CD14-positive monocyte (primary cell): ENCODE measurements at regions not wholly inside any gene's neighbourhood (a gene's known extent, or its start where the extent isn't known, plus 50 kb on each side); places are given as distances from the start of the nearest gene placed in this dataset.

ENCODE experiments used
- DNase-seq, 3 donors: peaks; one replicate each; pipeline ENCODE4 v3.0.0-alpha.2; 2011 to 2022
- H2AFZ ChIP-seq: 2 replicates; pipeline ENCODE4 v1.6.0; 2012; ENCODE audit warnings: mild to moderate bottlenecking, low read depth, low read length, inconsistent platforms; ENCODE audit not compliant: insufficient read depth, poor library complexity, severe bottlenecking
- H3K27ac ChIP-seq, 2 donors: 1 replicate in 1 of 2; 2 replicates in 1 of 2; pipeline ENCODE4 v1.5.1; 2012 to 2013; ENCODE audit warnings: low read length in 2 of 2, control low read depth in 1 of 2, inconsistent platforms in 1 of 2, low read depth in 1 of 2, mild to moderate bottlenecking in 1 of 2
- H3K27me3 ChIP-seq, 2 donors: one replicate each; pipeline versions ENCODE4 v1.6.0 to v1.6.1; 2011 to 2013; ENCODE audit warnings: low read length in 2 of 2; ENCODE audit not compliant: control insufficient read depth in 2 of 2, insufficient read depth in 2 of 2
- H3K36me3 ChIP-seq, 2 donors: replicated peaks in 1 of 2; 1 replicate in 1 of 2; 2 replicates in 1 of 2; pipeline versions ENCODE4 v1.5.1 to v1.6.1; 2012 to 2013; ENCODE audit warnings: low read length in 2 of 2, control low read depth in 1 of 2, inconsistent platforms in 1 of 2, mild to moderate bottlenecking in 1 of 2; ENCODE audit not compliant: insufficient read depth in 2 of 2, control insufficient read depth in 1 of 2
- H3K4me1 ChIP-seq, 2 donors: 1 replicate in 1 of 2; 2 replicates in 1 of 2; pipeline versions ENCODE4 v1.5.1 to v1.6.1; 2012 to 2013; ENCODE audit warnings: low read length in 2 of 2, control low read depth in 1 of 2, inconsistent platforms in 1 of 2, mild to moderate bottlenecking in 1 of 2, moderate library complexity in 1 of 2; ENCODE audit not compliant: insufficient read depth in 2 of 2, control insufficient read depth in 1 of 2
- H3K4me2 ChIP-seq: replicated peaks from 2 replicates; pipeline ENCODE3; 2012; ENCODE audit warnings: low read length, moderate library complexity, mild to moderate bottlenecking; ENCODE audit not compliant: poor library complexity, severe bottlenecking; ENCODE audit errors: extremely low read depth
- H3K4me3 ChIP-seq, 3 experiments: fragments of 200-600 bp in 1 of 3; sonication (generic) in 1 of 3; replicated peaks in 1 of 3; 1 replicate in 2 of 3; 2 replicates in 1 of 3; pipeline ENCODE4 v1.5.1; 2011 to 2013; ENCODE audit warnings: low read length in 3 of 3, mild to moderate bottlenecking in 3 of 3, control low read depth in 2 of 3, low read depth in 2 of 3, inconsistent platforms in 1 of 3, moderate library complexity in 1 of 3
- H3K79me2 ChIP-seq: 2 replicates; pipeline ENCODE4 v1.6.0; 2012; ENCODE audit warnings: mild to moderate bottlenecking, control low read depth, inconsistent platforms, low read length, moderate library complexity; ENCODE audit not compliant: insufficient read depth
- H3K9ac ChIP-seq: 2 replicates; pipeline ENCODE4 v1.6.0; 2017; ENCODE audit warnings: low read length, mild to moderate bottlenecking; ENCODE audit not compliant: insufficient read depth, poor library complexity, severe bottlenecking
- H3K9me3 ChIP-seq, 2 donors: replicated peaks in 1 of 2; 1 replicate in 1 of 2; 2 replicates in 1 of 2; pipeline versions ENCODE4 v1.5.1 to v1.6.1; 2012 to 2013; ENCODE audit warnings: low read length in 2 of 2, control low read depth in 1 of 2; ENCODE audit not compliant: control insufficient read depth in 1 of 2, insufficient read depth in 1 of 2
- H4K20me1 ChIP-seq: 2 replicates; pipeline ENCODE4 v1.6.0; 2012; ENCODE audit warnings: mild to moderate bottlenecking, low read length, control low read depth, moderate library complexity; ENCODE audit not compliant: insufficient read depth
- H3K27ac Mint-ChIP-seq, 7 donors: one replicate each; pipeline ENCODE4 v1.8.0; 2020; ENCODE audit warnings: mild to moderate bottlenecking in 7 of 7, mixed read lengths in 7 of 7, moderate library complexity in 6 of 7, inconsistent platforms in 2 of 7
- H3K27me3 Mint-ChIP-seq, 3 donors: one replicate each; pipeline ENCODE4 v1.8.0; 2021 to 2022; ENCODE audit warnings: low read depth in 3 of 3, mild to moderate bottlenecking in 3 of 3, mixed read lengths in 3 of 3, moderate library complexity in 3 of 3, inconsistent platforms in 1 of 3
- H3K36me3 Mint-ChIP-seq, 2 donors: one replicate each; pipeline ENCODE4 v1.8.0; 2020; ENCODE audit warnings: mixed read lengths in 2 of 2, inconsistent platforms in 1 of 2, mild to moderate bottlenecking in 1 of 2
- H3K4me1 Mint-ChIP-seq: one replicate; pipeline ENCODE4 v1.8.0; 2020; ENCODE audit warnings: mild to moderate bottlenecking, mixed read lengths
- H3K4me3 Mint-ChIP-seq, 2 donors: one replicate each; pipeline ENCODE4 v1.8.0; 2020; ENCODE audit warnings: mild to moderate bottlenecking in 2 of 2, mixed read lengths in 2 of 2, moderate library complexity in 1 of 2
- H3K9me3 Mint-ChIP-seq, 7 donors: one replicate each; pipeline ENCODE4 v1.8.0; 2020 to 2022; ENCODE audit warnings: mixed read lengths in 7 of 7, mild to moderate bottlenecking in 6 of 7, moderate library complexity in 6 of 7, inconsistent platforms in 2 of 7
- CTCF ChIP-seq: fragments of 200-600 bp; IDR thresholded peaks from one replicate; pipeline ENCODE4 v1.8.0; 2022; ENCODE audit warnings: antibody characterized with exemption, mild to moderate bottlenecking
- WGBS: methylation state at CpG from one replicate; pipeline ENCODE4 v1.1.5; 2013; ENCODE audit warnings: missing lambda C conversion rate; ENCODE audit not compliant: insufficient coverage; 5-methylcytosine and 5-hydroxymethylcytosine counted together
- intact Hi-C, 2 donors: fragments of 100-400 bp; cut with micrococcal nuclease; formaldehyde crosslinking; loops; one replicate each; pipeline versions ENCODE4 v1.15.0 to v1.15.1; 2023

- H3K9me3 ChIP-seq: no peaks in the 10 kb centered on the region
- H4K20me1 ChIP-seq: no peaks in the 10 kb centered on the region
- no peak overlapping the region for H3K27ac ChIP-seq
- Mint-ChIP-seq H3K27me3 (peaks cover 0 to 3% (median 0%) of the 10 kb centered on the region in 3 donors), H3K4me3 (no peak overlapping the region), H3K36me3 (peaks cover 0 to 3% of the 10 kb centered on the region in 2 donors), H3K4me1 (peaks cover 13% of the 10 kb centered on the region), H3K9me3 (peaks cover 0 to 3% (median 1%) of the 10 kb centered on the region in 7 donors), H3K27ac (no peak overlapping the region)
- H2AFZ ChIP-seq: peak overlapping the region; percentile 8
- TF ChIP-seq CTCF: no peak
- no peak overlapping the region for H3K4me3 ChIP-seq
- no peaks in the 10 kb centered on the region for H3K27me3 ChIP-seq
- no peak for DNase-seq
- intact Hi-C loops: no loop called here
- no peak overlapping the region for H3K4me2 ChIP-seq
- H3K4me1 ChIP-seq: peaks cover 0 to 10% of the 10 kb centered on the region in 2 donors
- no peaks in the 10 kb centered on the region for H3K79me2 ChIP-seq
- H3K36me3 ChIP-seq: no peaks in the 10 kb centered on the region
- no peak overlapping the region for H3K9ac ChIP-seq
These were observed 173.7 kb upstream of the PRPS1L1 start for GRCh38 chr7:18201350-18201749.

DNA sequence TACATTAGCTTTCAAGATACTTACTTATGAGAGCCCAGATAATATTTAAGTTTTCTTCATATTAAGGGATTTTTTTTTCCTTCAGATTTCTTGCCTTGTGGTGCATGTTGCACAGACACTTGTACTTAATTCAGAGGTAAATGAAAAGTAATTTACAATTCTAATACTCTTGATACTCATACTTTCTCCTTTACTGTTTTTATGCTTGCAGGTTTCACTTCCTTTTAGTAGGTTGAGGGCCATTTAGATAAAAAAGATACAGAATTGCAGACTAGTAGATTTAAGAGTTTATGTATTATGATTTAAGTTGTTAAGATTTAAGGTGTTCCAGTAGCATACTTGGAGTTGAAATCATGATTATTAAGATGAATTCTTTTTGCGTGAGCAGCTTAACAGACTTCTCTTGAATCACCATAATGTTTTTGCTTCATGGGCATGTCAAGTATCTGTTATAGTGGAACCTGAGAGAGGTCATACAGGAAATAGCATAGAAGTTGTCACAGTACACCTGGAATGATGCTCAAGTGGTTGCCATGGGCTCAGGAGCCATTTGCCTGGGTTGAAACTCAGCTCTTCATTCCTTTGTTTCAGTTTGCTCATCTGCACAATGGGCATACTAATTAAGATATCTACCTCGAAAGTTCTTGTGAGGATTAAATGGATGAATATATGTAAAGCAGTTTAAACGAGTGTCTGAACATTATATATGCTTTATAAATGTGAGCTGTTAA lies 174.8 kb upstream of the PRPS1L1 start:
- Mint-ChIP-seq H3K4me1 (peaks cover 13% of the 10 kb centered on the region), H3K27me3 (no peaks in the 10 kb centered on the region), H3K4me3 (no peak overlapping the region), H3K27ac (peak overlapping the region in 1 of 7 donors; percentile 28), H3K9me3 (peaks cover 0 to 2% (median 0%) of the 10 kb centered on the region in 7 donors), H3K36me3 (no peaks in the 10 kb centered on the region)
- Histone ChIP-seq H3K9ac (no peak overlapping the region), H3K9me3 (no peaks in the 10 kb centered on the region), H3K4me2 (no peak overlapping the region), H3K4me1 (peaks cover 0 to 10% of the 10 kb centered on the region in 2 donors), H4K20me1 (no peaks in the 10 kb centered on the region), H3K27me3 (no peaks in the 10 kb centered on the region), H3K4me3 (no peak overlapping the region), H3K36me3 (no peaks in the 10 kb centered on the region), H2AFZ (no peak overlapping the region), H3K27ac (no peak overlapping the region), H3K79me2 (no peaks in the 10 kb centered on the region)
- intact Hi-C loops: no loop called here
- no CpG with 5 or more reads among the region's 3 CpGs for WGBS
- no peak for DNase-seq
- TF ChIP-seq CTCF: no peak
